ENCODE measurements at regions not wholly inside any gene's neighbourhood (a gene's known extent, or its start where the extent isn't known, plus 50 kb on each side); places are given as distances from the start of the nearest gene placed in this dataset.

DNA sequence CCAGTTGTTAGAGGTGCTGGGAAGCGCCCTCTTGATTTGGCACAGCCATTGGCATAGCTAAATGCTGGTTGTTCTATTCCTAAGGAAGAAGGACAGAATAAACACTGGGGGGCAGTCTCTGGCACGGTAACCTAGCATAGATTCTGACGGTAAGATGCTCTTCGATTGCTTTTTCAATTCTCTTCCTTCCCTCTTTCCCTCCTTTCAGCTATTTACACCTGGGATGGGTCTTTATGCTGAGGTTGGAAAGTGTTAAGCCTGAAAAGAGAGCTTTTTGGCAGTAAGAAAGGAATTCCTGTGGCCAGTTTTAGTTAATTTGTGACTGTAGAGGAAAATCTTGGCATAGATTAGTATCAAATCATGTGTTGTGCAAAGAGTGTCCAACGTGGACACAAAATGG, 162.8 kb downstream of the SNAPC1 start:
- Histone ChIP-seq H4K20me1 (ENCODE audit: control insufficient read depth, insufficient read depth, insufficient read length) (no peaks in the 10 kb centered on the region), H3K23ac (ENCODE audit: insufficient read length, low read depth, low read length) (no peak overlapping the region), H4K5ac (ENCODE audit: insufficient read length, low read depth, low read length) (no peak overlapping the region), H3K14ac (ENCODE audit: insufficient read depth, low read length) (no peak overlapping the region), H3K4ac (ENCODE audit: low read depth, low read length) (no peak overlapping the region), H3K9me3 (ENCODE audit: control insufficient read depth, low read depth, low read length) (no peaks in the 10 kb centered on the region), H3K27me3 (ENCODE audit: insufficient read depth, low read length) (no peaks in the 10 kb centered on the region), H3K4me2 (ENCODE audit: insufficient read depth, insufficient read length, low read length) (no peak overlapping the region), H3K18ac (ENCODE audit: insufficient read length, low read depth, low read length) (no peak overlapping the region), H3K79me2 (ENCODE audit: insufficient read depth, low read length) (0 out of 2 replicates have a peak, but pooled peaks cover 1% of the 10 kb centered on the region), H2BK5ac (ENCODE audit: insufficient read length, low read length) (no peak overlapping the region), H3K23me2 (ENCODE audit: insufficient read length, low read depth, low read length, poor library complexity, severe bottlenecking) (no peaks in the 10 kb centered on the region), H3K9ac (ENCODE audit: extremely low read depth, insufficient read length, low read length) (no peak overlapping the region), H3T11ph (ENCODE audit: low read length) (no peak overlapping the region), H3K79me1 (ENCODE audit: insufficient read depth, low read depth, low read length, poor library complexity, severe bottlenecking) (no peaks in the 10 kb centered on the region), H3K4me1 (ENCODE audit: insufficient read depth, low read length) (peaks cover 14% of the 10 kb centered on the region), H4K8ac (replicated peaks; ENCODE audit: insufficient read length, low read depth, low read length) (no peak overlapping the region), H4K91ac (ENCODE audit: insufficient read length, low read depth, low read length) (no peak overlapping the region), H2AK5ac (ENCODE audit: insufficient read length, low read length) (no peak overlapping the region), H2AFZ (ENCODE audit: low read length) (no peak overlapping the region), H2BK120ac (ENCODE audit: low read depth, low read length, poor library complexity, severe bottlenecking) (no peak overlapping the region), H2BK20ac (ENCODE audit: low read depth, low read length, poor library complexity, severe bottlenecking) (no peak overlapping the region), H3K27ac (ENCODE audit: insufficient read length, low read depth, low read length) (no peak overlapping the region), H3K56ac (ENCODE audit: insufficient read length, low read depth, low read length) (no peak overlapping the region), H2BK12ac (ENCODE audit: insufficient read length, low read depth, low read length) (no peak overlapping the region), H2BK15ac (ENCODE audit: low read depth, low read length) (no peak overlapping the region)
- H3K27me3 Mint-ChIP-seq (ENCODE audit: low read depth), result no peaks in the 10 kb centered on the region
- H3K4me1 Mint-ChIP-seq, result peaks cover 30 to 33% of the 10 kb centered on the region in 2 experiments
- H3K9me3 Mint-ChIP-seq, result no peaks in the 10 kb centered on the region; a peak in 1 of 5 replicates
- no peaks in the 10 kb centered on the region for H3K36me3 Mint-ChIP-seq (ENCODE audit: insufficient read depth in 1 of 3, low read depth in 3 of 3)
- peak overlapping the region in 1 of 3 experiments; percentile 45; a peak in 1 of 7 replicates for H3K27ac Mint-ChIP-seq
- no CpG with 5 or more reads among the region's 5 CpGs for WGBS (ENCODE audit: extremely low coverage, insufficient read length, low lambda C conversion rate)
- DNase-seq, result peak; percentile 49
- TF ChIP-seq, protein P1, sequence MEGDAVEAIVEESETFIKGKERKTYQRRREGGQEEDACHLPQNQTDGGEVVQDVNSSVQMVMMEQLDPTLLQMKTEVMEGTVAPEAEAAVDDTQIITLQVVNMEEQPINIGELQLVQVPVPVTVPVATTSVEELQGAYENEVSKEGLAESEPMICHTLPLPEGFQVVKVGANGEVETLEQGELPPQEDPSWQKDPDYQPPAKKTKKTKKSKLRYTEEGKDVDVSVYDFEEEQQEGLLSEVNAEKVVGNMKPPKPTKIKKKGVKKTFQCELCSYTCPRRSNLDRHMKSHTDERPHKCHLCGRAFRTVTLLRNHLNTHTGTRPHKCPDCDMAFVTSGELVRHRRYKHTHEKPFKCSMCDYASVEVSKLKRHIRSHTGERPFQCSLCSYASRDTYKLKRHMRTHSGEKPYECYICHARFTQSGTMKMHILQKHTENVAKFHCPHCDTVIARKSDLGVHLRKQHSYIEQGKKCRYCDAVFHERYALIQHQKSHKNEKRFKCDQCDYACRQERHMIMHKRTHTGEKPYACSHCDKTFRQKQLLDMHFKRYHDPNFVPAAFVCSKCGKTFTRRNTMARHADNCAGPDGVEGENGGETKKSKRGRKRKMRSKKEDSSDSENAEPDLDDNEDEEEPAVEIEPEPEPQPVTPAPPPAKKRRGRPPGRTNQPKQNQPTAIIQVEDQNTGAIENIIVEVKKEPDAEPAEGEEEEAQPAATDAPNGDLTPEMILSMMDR (conservative IDR thresholded peaks at IDR 0.05), result peak; percentile 67
- no peak overlapping the region for H3K4me3 Mint-ChIP-seq

Data from H9 (cell line).